Activated CD4-positive, alpha-beta T cell treated with anti-CD3 and anti-CD28 coated beads, Interleukin-2, amount 50 U/mL, for 16 hours (primary cell): ENCODE measurements at regions not wholly inside any gene's neighbourhood (a gene's known extent, or its start where the extent isn't known, plus 50 kb on each side); places are given as distances from the start of the nearest gene placed in this dataset.

Experiments
- DNase-seq: peaks from one replicate; pipeline ENCODE4 v3.0.0-alpha.2; 2020

DNA sequence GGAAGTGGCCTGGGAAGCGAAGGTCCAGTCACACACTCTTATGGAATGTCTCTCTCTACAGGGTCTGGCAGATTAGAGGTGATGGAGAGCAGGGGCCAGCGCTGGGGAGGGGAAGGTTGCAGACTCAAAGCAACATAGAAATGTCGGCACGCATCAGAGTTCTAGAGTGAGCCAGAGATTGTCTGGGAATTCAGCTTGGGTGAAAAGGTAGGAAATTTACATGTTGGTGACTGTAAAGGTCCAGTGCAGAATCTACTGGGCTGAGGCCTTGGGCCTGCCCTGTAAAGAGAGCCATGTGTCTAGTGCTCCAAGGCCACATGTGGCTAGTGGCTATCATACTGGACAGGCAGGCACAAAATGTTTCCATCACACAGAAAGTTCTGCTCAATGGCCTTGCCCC lies 80.8 kb downstream of the FOXA2 start:
- DNase-seq = no peak

DNA sequence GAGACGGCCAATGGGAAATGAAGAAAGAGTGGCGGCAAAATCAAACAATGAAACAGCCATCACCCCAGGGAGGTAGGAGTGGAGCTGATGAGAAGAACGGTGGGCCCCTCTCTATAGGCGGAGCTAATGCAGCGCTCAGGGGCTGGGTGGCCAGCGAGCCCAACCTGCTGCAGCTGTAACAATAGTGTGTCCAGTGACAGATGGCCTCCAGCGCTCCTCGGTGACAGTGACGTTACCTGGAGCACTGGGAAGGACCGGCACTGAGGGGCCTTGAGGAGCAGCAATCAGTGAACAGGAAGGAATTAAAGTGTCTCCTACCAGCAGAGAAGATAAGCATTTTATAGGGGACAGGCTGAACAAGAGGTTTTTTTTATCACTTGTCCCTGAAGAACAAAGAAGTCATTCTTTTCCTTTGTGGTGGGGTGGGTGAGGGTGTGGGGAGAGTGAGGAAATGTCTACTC lies 81.6 kb downstream of the FOXA2 start:
- no peak for DNase-seq

DNA sequence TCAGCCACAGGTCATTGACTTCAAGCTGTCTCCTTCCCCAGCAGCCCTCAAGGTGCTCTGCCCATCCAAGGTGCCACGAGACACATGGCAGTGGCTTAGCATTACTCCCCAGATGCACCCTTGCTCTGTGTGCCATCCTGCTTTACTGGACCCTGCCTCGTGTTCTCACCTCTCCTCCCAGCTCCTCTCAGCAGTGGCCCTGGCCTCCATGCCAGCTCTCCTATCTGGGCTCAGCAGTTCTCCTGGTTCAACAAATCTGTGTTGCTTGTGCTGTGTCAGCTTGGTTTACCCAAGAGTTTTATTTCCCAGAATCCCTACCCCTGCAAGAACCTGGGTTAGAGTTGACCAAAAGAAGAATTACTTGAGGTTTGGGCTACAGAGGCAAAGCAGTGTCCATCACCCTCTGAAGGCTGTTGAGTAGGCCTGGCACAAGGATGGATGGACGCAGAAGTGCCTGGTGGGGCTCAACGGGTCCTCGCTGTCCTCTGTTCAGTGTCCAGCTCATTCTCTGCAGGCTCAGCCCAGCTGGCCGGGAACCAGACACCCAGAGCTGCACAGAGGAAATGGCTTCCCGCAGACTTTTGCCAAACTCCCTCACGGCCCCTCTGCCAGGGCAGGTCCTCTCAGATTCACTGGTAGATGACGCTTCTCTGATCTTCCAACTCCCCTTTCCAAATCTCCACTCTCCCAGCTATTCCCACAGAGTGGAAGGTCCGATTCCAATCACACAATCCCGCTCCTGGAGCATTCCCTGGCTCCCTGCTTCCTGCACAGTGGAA lies 82.6 kb downstream of the FOXA2 start:
- no peak for DNase-seq

DNA sequence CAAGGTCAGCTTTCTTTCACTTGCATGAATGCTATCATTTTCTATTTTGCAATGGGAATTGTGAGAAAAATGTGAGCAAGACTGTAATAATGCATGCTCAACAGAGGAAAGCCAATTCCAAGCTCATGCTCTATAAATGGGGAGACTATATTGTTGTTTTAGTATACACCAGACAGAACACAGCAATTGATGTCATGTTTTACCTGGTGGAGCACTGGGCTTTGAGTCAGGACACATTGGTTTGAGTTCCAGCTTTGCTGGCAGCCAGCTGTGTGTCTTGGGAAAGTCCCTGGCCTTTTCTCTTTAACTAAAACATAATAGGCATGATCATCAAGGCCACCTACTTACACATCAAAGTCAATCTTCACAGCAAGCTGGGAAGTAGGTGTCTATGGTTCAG lies 83.3 kb downstream of the FOXA2 start:
- no peak for DNase-seq

DNA sequence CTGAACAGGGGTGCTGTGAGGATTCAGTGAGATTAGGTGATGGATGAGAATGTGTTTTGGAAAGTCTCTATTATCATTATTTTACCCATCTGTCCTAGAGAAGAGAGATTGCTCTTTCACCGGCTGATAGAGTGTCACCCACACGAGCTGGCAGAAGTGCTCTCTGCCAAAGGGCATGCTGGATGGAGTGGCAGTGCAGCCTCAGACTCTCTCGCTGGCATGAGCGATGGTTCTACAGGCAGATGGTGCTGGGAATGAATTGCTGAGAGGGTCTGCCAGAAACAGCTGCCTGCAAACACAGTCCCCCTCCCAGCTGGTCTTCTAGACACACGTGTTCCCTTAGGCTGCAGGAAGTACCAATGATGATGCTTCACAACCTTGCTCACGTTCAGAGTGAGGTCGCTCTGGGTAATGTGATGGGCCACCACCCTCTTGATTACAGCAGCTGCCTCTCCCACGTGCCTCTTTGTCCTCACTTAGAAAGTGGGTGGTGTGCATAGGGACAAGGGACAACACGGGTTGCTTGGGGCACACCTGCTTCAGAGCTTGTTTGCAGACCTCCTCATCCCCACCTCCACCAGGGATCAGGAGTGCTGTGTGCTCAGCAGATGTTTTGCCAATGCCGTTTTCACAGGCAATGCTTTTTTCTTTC lies 84.7 kb downstream of the FOXA2 start:
- DNase-seq = no peak

DNA sequence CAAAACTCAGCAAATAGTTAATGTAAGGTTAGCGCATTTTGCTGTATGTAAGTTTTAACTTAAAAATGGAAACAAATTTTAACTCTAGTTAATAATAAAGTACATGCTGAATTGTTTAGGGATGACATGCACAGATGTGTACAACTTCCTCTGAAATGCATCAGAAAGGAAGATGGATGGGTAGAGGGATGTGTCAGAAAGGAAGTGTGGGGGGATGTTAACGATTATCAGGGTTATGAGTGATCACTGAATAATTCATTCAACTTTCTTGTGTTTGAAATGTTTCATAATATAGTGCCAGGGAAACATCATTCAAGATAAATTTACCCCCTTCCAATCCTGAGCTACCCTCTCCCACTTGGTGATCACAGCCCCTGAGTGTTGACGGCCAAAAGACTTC lies 87.6 kb downstream of the FOXA2 start:
- DNase-seq = no peak

DNA sequence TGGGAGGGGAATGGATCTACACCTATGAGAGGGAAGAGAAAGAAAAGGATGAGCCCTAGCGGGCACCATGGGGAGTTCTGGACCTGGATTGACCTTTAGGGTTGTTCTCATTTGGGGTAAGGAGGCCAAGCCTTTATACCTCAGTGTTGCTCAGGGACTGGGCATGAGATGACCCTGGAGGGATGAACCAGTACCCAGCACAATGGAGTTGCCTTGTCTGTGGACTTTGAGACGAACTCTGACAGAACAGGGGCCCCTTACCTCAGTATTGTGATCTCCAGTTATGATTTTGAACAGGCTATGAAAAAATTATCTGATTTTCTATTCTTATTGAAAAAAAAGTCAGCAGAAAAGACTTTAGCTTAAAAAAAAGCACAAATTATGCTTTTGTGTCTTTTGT lies 88.6 kb downstream of the FOXA2 start:
- DNase-seq = no peak

DNA sequence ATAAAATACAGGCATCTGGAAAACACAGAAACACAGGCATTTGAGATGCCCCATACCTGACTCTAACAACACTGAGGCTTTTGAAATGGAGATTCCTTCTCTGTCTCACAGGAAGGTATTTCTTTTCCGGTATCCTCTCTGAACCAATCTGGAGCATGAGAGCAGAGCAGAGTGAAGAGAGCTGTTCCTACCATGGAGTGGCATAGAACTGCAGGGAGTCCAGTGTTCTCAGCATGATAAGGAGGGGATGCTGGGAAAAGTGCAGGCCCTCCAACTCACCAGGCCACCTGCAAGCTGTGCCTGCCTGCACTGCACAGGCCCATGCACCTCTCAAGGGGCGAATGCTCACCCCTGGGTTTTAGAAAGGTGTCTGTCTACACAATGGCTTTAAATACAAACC lies 89.2 kb downstream of the FOXA2 start:
- no peak for DNase-seq

DNA sequence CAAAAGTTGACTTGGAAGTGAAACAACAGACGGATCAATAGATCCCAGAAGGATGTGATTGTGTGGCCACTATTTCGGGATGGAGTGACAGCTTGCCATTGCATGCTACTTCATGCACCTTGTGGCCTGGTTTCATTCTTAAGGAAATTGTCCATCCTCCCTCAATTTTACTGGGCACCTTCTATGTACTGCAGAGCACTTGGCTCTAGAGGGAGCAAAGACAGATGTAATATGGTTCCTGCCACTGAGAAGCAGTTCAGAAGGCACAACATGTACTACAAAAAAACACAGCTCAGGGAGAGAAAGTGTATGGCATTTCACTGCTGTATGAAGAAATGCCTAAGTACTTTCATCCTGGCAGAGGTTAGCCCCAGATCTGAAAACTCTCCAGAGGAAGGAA lies 91.9 kb downstream of the FOXA2 start:
- DNase-seq = no peak

DNA sequence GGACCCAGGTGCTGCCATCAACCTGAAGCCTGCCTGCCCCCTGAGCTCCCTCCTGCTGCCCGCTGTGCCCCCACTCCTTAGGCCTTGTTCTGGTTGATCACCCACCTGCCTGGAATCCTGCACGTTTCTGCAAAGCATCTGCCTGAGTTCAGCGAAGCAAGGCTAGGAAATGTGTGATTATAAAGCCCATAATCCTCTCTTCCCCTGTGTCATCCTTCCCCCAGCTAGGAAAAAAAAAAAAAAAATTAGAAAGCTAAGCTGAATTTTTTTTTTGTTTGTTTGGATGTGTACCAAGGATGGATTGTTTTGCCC lies 93.2 kb downstream of the FOXA2 start:
- no peak for DNase-seq

DNA sequence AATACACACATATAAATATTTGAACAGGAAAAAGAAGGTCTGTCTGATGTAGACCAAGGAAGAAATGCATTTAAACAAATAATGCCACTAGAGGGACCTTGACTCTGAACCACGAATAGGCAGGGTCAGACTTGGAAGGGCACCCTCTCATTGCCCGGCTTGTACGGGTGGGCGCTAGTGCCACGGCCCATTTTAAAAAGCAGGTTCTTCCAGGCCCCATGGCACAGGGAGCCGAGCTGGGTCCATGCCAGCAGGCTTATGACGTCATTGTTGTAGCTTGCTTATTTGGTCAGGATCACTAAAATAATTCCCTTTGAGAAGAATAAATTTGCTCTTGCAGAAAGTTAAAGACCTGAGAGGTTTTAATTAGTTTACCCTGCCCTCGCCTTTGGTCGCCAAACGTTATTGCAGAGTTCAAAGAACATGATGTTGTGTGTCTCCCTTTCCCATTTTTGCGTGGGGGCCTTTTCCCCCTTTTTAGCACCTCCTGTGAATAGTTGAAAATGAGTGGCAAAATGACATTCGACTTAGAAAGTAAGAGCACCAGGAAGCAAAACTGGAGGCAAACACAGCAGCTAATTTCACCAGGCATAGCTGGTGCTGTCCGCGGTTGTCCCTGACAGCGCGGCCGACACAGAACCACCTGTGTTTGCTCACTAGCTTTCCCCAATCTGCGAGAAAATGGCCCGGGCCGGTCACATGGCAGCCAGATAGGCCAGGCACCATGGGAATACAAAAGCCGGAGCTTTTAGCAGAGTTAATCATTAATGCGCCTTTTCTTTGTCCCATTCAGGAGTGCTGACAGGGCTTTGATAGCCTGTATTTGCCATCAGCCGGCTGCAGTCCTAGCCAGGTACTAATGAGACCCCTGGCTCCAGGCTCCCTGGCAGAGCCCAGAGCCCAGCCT lies 93.8 kb downstream of the FOXA2 start:
- no peak for DNase-seq

DNA sequence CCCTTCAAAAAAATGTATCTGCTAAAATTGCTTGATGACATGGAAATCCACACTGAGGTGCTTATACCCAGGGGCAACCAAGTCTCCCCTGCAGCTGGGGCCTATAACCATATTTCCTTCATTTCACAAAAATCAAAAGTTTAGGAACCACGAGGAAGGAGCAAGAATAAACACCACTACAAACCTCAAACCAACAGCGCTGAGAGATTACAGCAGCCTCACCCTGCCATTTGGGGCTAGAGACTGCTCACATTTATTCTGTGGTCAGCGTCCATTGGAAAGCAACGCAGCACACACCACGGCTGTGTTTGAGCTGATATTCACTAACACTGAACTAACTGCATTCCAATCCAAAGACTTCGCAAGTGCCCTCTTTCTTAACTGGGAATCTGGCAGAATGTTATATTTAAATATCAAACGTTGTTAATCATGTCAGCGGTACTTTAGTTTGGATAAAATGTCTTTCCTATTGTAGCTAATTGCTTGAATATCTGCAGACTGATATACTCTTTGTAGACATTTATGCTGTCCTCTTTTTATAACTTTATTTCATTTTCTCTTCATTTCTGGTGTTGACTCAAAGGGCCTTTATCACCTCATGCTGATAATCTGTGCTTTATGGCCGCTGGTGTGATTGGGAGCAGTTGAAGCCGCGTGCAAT lies 94.6 kb downstream of the FOXA2 start:
- no peak for DNase-seq

DNA sequence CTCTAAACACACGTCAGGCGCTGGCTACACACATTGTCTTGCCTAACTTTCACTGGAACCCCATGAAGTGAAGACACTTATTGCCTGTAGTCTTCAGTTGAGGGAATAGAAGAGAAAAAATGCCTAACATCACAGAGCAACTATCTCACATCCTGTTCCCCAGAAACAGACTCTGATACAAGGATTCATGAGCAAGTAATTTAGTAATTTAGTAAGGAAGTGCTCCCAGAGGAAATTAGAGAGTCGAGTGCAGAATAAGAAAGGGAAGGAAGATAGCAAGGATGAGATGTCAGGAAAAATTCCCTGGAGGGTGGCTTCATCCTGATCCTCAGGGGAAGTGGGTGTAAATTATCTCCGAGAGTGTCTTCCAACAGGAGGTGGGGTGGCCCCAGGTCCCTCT lies 104.0 kb downstream of the FOXA2 start:
- DNase-seq = no peak

DNA sequence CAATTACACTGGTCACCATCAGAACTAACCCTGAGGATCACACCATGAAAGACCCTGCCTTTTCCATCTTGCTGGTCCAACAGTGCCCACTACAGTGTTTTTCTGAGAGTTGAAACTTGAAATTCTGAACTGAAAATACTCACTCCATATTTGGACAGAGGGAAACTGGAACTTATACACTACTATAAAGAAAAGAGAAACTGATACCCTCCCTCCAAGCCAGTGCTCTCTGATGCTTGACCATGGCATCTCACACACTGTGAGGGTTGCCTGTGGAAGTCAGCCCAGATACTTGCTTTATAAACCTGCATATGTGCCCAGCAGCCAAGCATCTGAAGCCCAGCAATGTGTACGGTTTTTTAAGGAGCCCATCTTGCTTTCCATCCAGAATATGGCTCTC lies 108.7 kb downstream of the FOXA2 start:
- no peak for DNase-seq

DNA sequence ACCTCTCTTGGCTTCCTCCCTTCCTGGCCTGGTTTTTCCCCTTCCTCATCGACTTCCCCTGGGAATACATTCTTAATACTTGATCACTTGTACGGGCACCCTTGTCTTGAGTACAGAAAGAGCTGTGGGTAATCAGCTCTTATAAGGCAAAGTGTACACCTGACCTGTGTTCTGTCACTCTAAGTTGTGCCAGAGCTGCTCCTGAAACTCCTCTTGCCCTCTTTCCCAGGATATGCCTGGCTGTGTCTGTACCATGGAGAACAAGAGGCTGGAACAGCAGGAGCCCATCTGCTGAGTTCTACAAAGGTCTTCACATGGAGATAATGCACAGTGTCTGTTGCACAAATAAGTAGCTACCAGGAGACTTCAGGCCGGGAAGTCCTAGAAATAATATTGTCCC lies 110.1 kb downstream of the FOXA2 start:
- DNase-seq = no peak

DNA sequence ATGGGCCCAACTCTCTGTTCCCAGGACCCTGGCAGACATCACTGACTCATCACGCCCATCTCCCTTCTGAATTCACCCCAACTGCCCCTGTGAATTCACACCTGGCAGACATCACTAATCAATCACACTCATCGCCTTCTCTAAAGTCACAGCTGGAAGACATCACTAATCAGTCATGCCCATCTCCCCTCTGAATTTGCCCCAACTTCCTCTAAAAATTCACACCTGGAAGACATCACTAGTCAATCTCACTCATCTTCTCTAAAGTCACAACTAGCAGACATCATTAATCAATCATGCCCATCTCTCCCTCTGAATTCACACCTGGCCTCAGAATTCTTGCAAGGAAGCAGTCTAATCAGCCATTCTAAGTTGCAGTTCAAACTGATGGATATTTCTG lies 111.1 kb downstream of the FOXA2 start:
- DNase-seq = no peak

DNA sequence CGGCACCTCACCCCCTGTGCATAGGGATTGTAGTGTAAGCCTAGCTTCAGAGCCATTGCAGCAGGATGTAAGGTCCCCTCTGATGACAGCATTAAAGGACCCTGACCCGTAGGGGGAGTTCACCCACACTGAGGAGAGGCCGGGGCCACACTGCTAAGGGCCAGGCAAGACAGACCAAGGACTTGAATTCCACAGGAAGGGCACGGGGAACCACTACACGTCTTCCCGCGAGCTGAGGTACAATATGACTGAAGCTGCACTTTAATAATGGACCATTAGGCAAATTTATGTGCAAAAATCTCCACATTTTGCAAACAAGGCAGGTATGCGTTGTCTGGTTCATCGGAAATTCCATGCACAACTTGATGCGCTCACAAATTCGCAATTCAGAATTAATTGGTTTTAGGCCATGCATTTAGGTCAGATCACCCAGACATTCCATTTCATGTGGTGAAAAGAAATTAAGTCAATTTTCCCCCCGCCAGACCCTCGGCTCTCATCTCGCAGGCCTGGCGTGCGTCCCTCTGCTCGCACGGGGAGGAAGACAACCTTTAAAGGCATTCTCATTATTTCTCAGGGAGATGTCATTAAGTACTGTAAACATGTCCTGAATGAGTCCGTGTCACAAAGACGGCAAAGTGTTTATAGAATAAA lies 111.8 kb downstream of the FOXA2 start:
- DNase-seq = no peak

DNA sequence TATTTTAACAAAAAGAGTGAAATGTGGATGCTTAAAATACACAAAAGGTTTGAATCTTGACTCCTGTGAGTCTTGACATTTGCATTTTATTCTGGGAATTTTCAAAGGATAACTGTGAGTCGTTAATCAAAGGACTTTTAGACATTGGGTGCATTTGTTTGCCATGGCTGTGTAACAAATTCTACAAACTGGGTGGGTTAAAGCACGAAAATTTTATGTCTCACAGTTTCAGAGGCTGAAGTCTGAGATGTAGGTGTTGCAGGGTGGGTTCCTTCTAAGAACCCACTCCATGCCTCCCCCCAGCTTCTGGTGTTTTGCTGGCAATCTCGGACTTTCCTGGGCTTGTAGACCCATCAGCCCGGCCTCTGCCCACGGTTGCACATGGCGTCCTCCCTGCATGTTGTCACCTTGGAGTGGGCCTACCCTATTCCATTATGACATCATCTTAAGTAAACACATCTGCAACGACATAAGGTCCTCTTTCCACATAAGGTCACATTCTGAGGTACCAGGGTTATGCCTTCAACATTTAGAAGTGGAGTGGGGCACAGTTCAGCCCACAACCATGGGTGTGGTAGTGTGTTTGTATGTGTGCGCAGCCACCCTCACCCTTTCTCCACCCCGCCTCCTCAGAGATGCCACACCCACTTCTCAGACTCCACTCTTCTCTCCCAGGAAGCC lies 113.1 kb downstream of the FOXA2 start:
- DNase-seq = no peak

DNA sequence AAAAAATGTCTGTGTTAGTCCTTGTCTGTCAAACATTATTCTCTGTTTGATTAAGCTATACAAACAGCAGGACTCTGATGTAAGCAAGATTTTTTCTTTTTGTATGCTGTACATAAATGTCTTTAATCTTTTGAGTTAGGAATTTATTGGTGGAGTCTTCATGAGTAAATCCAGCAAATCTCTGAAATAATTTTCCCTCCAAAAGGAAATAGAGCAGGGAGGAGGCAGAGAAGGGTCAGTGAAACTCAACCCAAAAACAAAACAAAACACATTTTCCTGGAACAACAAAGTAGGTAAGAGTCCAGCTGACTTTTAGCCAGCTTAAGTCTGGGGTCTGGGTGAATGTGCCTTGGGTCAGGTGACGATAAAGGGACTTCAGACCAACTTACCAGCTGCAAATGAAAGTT lies 113.7 kb downstream of the FOXA2 start:
- no peak for DNase-seq

DNA sequence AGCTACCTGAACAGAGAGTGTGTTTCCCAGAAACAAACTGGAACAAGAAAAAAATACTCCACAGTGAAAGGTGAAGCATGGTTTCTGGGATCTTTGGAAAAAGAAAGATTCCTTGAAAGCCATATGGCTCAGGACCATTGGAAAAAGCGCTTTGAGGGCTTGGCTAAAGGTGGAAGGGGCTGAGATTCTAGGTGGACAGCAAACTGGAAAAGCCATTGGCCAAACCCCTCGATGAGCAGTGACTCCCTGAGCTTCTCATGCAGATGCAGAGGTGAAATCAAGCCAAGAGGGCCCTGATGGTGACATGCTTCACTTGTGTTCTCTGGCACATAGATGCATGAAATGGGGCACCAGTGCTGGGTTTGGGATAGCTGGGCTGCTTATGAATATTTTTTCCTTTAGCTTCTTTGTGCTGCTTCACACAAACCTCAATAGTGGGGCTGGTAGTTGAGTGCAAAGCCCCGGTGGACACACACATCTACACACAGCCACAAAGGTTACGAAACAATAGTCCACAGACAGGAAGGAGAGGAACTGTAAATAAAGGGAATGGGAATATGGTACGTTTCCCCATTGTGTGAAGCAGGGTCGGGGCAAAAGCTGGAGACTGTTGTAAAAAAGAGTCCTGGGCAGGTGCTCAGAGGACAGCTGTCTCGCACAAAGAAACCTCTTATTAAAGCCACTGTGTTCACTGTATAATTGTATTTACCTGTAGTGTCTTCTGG lies 117.8 kb downstream of the FOXA2 start:
- DNase-seq = no peak

DNA sequence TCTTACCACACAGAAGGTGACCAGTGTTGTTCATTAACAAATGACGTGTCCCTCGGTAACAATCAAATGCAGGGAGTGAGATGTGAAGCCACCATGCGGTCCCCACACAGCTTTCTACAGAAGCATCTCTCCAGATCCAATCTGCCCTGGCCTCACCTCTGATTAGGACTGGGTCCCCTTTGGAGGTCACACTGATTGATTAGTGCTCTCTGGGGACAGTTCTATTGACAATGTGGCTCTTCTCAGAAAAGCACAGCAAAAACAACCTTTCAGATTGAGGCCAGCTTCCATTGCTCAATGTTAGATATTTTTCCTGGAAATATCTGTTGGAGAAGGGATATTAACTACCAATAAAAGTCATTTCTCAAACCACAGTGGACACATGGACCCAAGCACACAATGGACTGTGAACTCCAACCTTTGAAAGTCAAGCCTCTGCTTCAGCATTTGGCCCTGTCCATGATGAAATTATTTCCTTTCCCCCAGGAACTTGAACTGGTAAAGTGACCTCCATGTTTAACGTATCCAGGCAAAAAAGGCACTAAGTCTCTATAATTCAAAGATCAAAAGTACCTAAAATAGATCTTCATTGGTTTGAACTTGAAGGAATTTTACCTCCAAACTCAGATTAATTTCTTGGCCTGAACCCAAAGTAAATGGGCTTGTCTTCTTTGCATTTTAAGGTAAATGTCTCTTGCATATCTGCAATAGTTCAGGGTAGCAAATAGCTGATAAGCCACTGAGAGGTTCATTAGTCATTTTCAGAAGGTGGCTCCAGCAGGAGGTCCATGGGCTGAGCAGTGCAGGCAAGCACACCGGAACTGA lies 118.5 kb downstream of the FOXA2 start:
- DNase-seq = no peak
